ENCODE measurements at regions not wholly inside any gene's neighbourhood (a gene's known extent, or its start where the extent isn't known, plus 50 kb on each side); places are given as distances from the start of the nearest gene placed in this dataset.

- no peak for DNase-seq (ENCODE audit: low read depth in 2 of 2)
Measured at GRCh38 chr16:8194794-8195193, 395.5 kb downstream of the TMEM114 start.

- DNase-seq (ENCODE audit: low read depth in 2 of 2) = no peak
Measured at GRCh38 chr16:8188841-8189240, 401.5 kb downstream of the TMEM114 start.

- no peak for DNase-seq (ENCODE audit: low read depth in 2 of 2)
Measured at GRCh38 chr16:8187782-8188372, 402.4 kb downstream of the TMEM114 start.

GRCh38 chr16:8184854-8185253 lies 405.5 kb downstream of the TMEM114 start:
- no peak for DNase-seq (ENCODE audit: low read depth in 2 of 2)

- DNase-seq (ENCODE audit: low read depth in 2 of 2) = no peak
Measured at GRCh38 chr16:8183176-8184099, 406.9 kb downstream of the TMEM114 start.

GRCh38 chr16:8182761-8183160 lies 407.6 kb downstream of the TMEM114 start:
- DNase-seq (ENCODE audit: low read depth in 2 of 2) = no peak

GRCh38 chr16:8179615-8180014 lies 410.7 kb downstream of the TMEM114 start:
- DNase-seq (ENCODE audit: low read depth in 2 of 2) = no peak

- DNase-seq (ENCODE audit: low read depth in 2 of 2) = no peak
Measured at GRCh38 chr16:8178271-8178670, 412.0 kb downstream of the TMEM114 start.

- DNase-seq (ENCODE audit: low read depth in 2 of 2) = no peak
Measured at GRCh38 chr16:8175411-8175810, 414.9 kb downstream of the TMEM114 start.

- peak; percentile 11 to 28 for DNase-seq (ENCODE audit: low read depth in 2 of 2)
Measured at GRCh38 chr16:8173111-8173644, 417.1 kb downstream of the TMEM114 start.

GRCh38 chr16:8172551-8172950 lies 417.8 kb downstream of the TMEM114 start:
- DNase-seq (ENCODE audit: low read depth in 2 of 2) = no peak

- DNase-seq (ENCODE audit: low read depth in 2 of 2) = no peak
Measured at GRCh38 chr16:8168016-8168415, 422.3 kb downstream of the TMEM114 start.

- no peak for DNase-seq (ENCODE audit: low read depth in 2 of 2)
Measured at GRCh38 chr16:8167436-8167835, 422.9 kb downstream of the TMEM114 start.

- DNase-seq (ENCODE audit: low read depth in 2 of 2) = no peak
Measured at GRCh38 chr16:8158051-8158450, 432.3 kb downstream of the TMEM114 start.

GRCh38 chr16:8155275-8155674 lies 435.0 kb downstream of the TMEM114 start:
- no peak for DNase-seq (ENCODE audit: low read depth in 2 of 2)

GRCh38 chr16:8146256-8147012 lies 443.9 kb downstream of the TMEM114 start:
- DNase-seq (ENCODE audit: low read depth in 2 of 2) = no peak

GRCh38 chr16:8138666-8139065 lies 451.6 kb downstream of the TMEM114 start:
- DNase-seq (ENCODE audit: low read depth in 2 of 2) = no peak

GRCh38 chr16:8137606-8138005 lies 452.7 kb downstream of the TMEM114 start:
- no peak for DNase-seq (ENCODE audit: low read depth in 2 of 2)

GRCh38 chr16:8130197-8130596 lies 460.1 kb downstream of the TMEM114 start:
- DNase-seq (ENCODE audit: low read depth in 2 of 2) = no peak

- DNase-seq (ENCODE audit: low read depth in 2 of 2) = no peak
Measured at GRCh38 chr16:8127070-8127469, 463.2 kb downstream of the TMEM114 start.

- no peak for DNase-seq (ENCODE audit: low read depth in 2 of 2)
Measured at GRCh38 chr16:8126313-8126712, 464.0 kb downstream of the TMEM114 start.

- no peak for DNase-seq (ENCODE audit: low read depth in 2 of 2)
Measured at GRCh38 chr16:8120001-8120400, 470.3 kb downstream of the TMEM114 start.

All from stimulated activated CD8-positive, alpha-beta memory T cell treated with anti-CD3 and anti-CD28 coated beads, Interleukin-15, amount 100 ng/mL, for 48 hours (primary cell).